ENCODE measurements at regions not wholly inside any gene's neighbourhood (a gene's known extent, or its start where the extent isn't known, plus 50 kb on each side); places are given as distances from the start of the nearest gene placed in this dataset.
"Not testable (repeated sequence)": the region's sequence is repeated elsewhere in the genome, so short reads cannot be mapped to it uniquely, and the experiment has no call there.

DNA sequence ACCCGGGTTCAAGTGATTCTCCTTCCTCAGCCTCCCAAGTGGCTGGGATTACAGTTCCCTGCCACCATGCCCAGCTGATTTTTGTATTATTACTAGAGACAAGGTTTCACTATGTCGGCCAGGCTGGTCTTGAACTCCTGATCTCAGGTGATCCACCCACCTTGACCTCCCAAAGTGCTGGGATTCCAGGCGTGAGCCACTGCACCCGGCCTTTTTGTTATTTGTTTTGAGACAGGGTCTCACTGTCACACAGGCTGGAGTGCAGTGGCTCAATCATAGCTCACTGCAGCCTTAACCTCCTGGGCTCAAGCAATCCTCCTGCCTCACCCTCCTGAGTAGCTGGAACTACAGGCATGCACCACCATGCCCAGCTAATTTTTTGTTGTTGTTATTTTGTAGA lies 104.8 kb upstream of the CARD11 start:
- DNase-seq; H3K36me3 Mint-ChIP-seq (ENCODE audit: low read depth); H3K9me3 Mint-ChIP-seq; H3K4me3 Mint-ChIP-seq; H3K27me3 Mint-ChIP-seq; H3K27ac Mint-ChIP-seq; ATAC-seq: not testable (repeated sequence)
- H3K4me1 Mint-ChIP-seq = peaks cover 12% of the 10 kb centered on the region

DNA sequence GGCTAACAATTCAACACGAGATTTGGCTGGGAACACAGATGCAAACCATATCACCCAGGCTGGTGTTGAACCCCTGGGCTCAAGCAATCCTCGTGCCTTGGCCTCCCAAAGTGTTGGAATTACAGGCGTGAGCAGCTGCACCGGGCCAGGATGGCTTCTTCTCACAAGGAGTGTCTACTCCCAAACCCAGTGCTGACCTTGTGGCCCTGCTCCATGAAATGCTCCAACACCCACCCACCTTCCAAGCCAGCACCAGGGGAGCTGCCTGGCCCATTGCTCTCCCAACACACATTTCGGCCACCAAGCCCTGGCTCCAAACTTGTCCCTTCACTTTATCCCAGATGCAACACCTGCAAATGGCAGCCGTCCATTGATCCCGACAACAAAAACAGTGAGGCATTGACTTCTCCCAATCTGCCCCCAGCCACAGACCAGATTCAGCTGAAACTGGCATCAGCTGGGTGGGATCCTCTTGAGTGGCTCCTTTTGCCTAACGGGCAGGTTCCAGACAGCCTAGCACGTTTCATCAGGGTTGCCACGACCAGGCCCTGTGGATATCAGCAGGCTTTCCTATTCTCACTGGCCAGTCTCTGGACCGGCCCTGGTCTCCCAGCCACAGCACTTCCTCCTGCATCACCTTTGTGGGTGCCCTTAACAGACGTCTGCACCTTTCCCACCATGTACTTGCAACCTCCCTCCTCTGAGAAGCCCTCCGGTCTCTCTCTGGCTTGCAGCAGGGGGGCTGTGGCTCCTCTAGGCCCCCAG lies 105.7 kb upstream of the CARD11 start:
- Mint-ChIP-seq H3K36me3 (ENCODE audit: low read depth) (no peaks in the 10 kb centered on the region), H3K4me3 (no peak overlapping the region), H3K27ac (no peak overlapping the region), H3K9me3 (no peaks in the 10 kb centered on the region), H3K27me3 (peaks cover 4% of the 10 kb centered on the region), H3K4me1 (peaks cover 17% of the 10 kb centered on the region)
- ATAC-seq (no peak), DNase-seq (no peak)

DNA sequence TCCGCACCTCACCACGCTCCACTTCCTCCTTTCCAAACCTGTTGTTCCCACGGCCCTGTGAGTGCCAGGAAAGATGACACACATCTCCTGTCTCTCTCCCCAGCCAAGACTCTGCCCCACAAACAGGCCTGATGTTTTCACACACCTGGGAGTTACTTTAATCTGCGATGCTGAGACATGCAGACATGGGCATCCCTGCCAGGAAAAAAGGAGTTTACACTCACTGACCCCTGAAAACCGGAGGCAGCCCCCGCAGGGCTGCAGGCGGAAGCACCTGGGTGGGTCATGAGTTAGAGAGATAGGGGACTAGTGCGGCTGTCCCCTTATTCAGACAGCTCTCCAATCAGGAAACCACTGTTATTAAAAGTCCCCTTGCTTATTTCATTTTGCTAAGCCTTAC lies 106.4 kb upstream of the CARD11 start:
- Mint-ChIP-seq H3K4me1 (peaks cover 21% of the 10 kb centered on the region), H3K27me3 (peaks cover 4% of the 10 kb centered on the region), H3K36me3 (ENCODE audit: low read depth) (no peaks in the 10 kb centered on the region), H3K4me3 (no peak overlapping the region), H3K9me3 (no peaks in the 10 kb centered on the region), H3K27ac (no peak overlapping the region)
- ATAC-seq (no peak), DNase-seq (no peak)

DNA sequence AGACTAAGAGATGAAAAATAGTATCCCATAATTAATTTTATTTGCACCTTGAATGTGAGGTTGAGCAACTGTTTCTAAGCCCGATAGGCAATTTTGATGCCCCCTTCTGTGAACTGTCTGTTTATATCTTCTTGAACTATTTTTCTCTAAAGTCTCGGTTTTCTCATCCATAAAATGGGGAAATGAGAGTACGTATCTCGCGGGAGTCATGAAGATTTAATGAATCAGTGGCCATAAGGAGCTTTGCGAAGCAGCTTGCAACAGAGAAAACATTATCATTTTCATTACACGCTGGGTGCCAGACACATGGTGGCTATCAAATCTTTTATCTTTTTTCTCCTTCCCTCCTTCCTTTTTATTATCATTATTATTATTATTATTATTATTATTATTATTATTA lies 108.1 kb upstream of the CARD11 start:
- H3K36me3 Mint-ChIP-seq (ENCODE audit: low read depth) = no peaks in the 10 kb centered on the region
- ATAC-seq = no peak
- no peak overlapping the region for H3K4me3 Mint-ChIP-seq
- H3K27me3 Mint-ChIP-seq = peaks cover 4% of the 10 kb centered on the region
- no peak overlapping the region for H3K27ac Mint-ChIP-seq
- H3K9me3 Mint-ChIP-seq = no peaks in the 10 kb centered on the region
- H3K4me1 Mint-ChIP-seq = peaks cover 18% of the 10 kb centered on the region
- no peak for DNase-seq

DNA sequence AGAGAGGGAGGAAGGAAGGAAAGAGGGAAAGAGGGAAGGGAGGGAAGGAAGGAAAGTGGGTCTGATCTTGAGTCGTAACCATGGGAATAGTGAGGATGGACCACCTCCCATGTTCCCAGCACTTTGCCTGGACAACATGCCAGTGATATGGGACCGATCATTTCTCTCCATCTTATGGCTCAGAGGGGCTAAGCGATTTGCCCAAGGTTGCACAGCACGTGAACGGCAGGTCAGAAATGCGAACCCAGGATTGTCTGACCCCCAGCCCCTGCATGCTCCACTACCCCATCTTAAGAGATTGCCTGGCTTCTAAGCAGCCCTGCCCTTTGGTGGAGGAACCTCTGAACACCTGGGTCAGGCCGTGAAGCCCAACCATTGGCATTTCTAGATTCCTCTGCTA lies 109.0 kb upstream of the CARD11 start:
- Mint-ChIP-seq H3K4me1 (peaks cover 17% of the 10 kb centered on the region), H3K36me3 (ENCODE audit: low read depth) (no peaks in the 10 kb centered on the region), H3K27ac (no peak overlapping the region), H3K27me3 (peaks cover 3% of the 10 kb centered on the region), H3K9me3 (no peaks in the 10 kb centered on the region), H3K4me3 (no peak overlapping the region)
- no peak for DNase-seq
- ATAC-seq = no peak

DNA sequence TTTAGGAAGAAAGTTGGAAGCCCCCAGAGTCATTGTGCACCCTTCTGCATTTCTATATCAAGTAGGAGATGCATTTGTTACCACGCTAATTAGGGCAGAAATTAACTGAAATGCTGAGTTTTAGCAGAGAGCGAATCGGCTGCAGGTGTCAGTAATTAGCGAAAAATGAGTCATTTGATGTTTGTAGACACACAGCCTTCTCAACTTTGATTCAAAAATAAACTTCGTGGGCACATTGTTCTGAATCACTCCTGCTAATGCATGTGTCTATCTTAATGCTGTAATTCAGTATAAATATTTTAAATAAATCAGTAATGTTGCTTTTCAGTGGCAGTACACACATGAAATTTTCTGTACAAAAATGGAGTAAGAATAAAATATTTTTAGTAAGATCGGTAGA lies 109.5 kb upstream of the CARD11 start:
- no peak for DNase-seq
- Mint-ChIP-seq H3K27me3 (peaks cover 5% of the 10 kb centered on the region), H3K4me1 (peaks cover 20% of the 10 kb centered on the region), H3K4me3 (no peak overlapping the region), H3K27ac (no peak overlapping the region), H3K9me3 (no peaks in the 10 kb centered on the region), H3K36me3 (ENCODE audit: low read depth) (no peaks in the 10 kb centered on the region)
- no peak for ATAC-seq

DNA sequence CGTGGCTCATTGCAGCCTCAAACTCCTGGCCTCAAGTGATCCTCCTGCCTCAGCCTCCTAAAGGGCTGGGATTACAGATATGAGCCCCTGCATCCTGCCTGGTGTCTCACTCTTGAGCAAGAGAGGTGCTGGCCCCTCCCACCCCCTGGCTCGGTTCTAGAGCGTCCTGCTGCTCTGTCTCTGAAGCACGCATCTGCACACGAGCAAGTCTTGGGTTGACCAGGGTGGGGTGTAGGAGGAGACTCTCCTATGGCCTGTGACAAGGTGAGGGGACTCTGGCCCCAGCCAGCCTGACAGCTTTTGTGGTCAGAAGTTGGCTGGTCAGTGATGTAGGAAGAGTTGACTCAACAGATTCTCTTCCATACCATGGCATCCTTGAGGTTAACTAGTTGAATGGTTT lies 110.7 kb upstream of the CARD11 start:
- DNase-seq (no peak), ATAC-seq (no peak)
- Mint-ChIP-seq H3K9me3 (no peaks in the 10 kb centered on the region), H3K27ac (no peak overlapping the region), H3K27me3 (peaks cover 5% of the 10 kb centered on the region), H3K4me3 (no peak overlapping the region), H3K4me1 (peaks cover 20% of the 10 kb centered on the region), H3K36me3 (ENCODE audit: low read depth) (no peaks in the 10 kb centered on the region)

DNA sequence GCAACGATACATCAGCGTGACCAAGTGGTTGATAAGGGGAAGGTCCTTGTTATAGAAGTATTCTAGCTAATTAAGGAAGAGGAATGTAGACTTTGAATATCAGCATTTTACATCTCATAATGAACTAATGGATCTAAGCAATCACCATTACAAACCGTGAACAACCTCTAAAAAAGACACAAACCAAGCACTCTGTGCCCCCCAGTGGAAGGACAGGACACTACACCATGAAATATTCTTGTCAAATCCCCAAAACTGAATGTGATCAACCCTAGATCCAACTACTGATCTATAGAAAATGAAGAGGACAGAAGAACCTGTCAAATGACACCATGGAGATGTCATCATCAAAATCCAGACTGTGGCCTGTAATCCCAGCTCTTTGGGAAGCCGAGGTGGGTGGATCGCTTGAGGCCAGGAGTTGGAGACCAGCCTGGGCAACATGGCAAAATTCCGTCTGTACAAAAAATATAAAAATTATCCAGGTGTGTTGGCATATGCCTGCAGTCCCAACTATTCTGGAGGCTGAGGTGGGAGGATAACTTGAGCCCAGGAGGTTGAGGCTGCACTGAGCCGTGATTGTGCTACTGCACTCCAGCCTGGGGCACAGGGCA lies 111.3 kb upstream of the CARD11 start:
- Mint-ChIP-seq H3K27me3 (peaks cover 3% of the 10 kb centered on the region), H3K36me3 (ENCODE audit: low read depth) (no peaks in the 10 kb centered on the region), H3K4me1 (peaks cover 18% of the 10 kb centered on the region), H3K9me3 (no peaks in the 10 kb centered on the region), H3K27ac (no peak overlapping the region), H3K4me3 (no peak overlapping the region)
- DNase-seq = peak; percentile 57
- no peak for ATAC-seq

DNA sequence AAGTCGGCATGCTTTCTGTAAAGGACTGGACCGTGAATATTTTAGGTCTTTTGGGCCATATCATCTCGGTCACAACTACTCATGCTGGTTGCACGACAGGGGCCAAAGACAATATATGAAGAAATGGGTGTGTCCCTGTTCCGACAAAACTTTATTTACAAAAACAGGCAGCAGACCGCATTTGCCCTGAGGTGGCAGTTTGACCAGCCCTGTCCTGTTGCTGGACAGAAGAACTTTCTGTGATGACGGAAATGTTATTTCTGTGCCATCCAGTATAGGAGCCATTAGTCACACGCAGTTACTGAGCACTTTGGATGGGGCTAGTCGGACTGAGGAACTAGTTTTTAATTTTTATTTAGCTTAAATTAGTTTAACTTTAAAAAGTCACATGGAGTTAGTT lies 112.8 kb upstream of the CARD11 start:
- H3K4me1 Mint-ChIP-seq = peaks cover 17% of the 10 kb centered on the region
- DNase-seq = no peak

DNA sequence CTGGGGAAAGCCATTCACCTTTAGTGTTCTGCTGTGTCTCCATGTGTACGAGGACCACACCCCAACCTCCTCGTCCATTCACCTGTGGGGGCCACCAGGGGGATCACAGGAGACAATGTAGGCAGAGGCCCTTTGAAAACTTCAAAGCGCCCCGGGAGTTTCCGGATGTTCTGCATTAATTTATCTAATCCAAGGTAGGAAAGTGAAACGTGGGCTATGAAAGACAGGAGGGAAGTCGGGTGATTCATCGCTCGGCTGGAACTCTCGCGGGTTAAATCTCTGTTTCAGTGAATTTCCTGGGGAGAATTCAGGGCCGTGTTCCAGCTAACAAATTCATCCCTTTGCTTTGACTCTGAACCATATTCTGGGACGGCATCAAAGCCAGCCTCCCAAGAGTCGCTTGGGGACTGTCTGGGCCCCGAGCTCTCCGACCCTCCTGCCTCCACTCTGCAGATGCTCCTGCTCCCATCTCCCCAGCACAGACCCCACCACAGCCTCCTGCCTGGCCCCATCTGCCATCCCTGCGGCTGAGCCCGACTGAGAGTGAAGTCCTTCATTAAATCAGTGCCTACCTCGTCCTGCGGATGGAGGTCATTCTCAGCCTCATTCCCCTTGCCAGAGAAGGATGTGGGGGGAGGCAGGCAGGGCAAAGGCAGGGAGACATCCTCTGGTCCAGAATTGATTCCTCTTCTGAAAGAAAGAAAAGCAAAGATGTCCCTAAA lies 114.1 kb upstream of the CARD11 start:
- Mint-ChIP-seq H3K27me3 (peaks cover 3% of the 10 kb centered on the region), H3K4me3 (peak overlapping the region; percentile 29), H3K27ac (no peak overlapping the region), H3K36me3 (ENCODE audit: low read depth) (no peaks in the 10 kb centered on the region), H3K4me1 (peaks cover 17% of the 10 kb centered on the region), H3K9me3 (no peaks in the 10 kb centered on the region)
- ATAC-seq (no peak), DNase-seq (no peak)

More for the DNA sequence above, 112.8 kb upstream of the CARD11 start:
- Mint-ChIP-seq H3K27me3 (peaks cover 3% of the 10 kb centered on the region), H3K27ac (no peak overlapping the region), H3K4me3 (no peak overlapping the region), H3K9me3 (no peaks in the 10 kb centered on the region), H3K36me3 (ENCODE audit: low read depth) (no peaks in the 10 kb centered on the region)
- no peak for ATAC-seq

DNA sequence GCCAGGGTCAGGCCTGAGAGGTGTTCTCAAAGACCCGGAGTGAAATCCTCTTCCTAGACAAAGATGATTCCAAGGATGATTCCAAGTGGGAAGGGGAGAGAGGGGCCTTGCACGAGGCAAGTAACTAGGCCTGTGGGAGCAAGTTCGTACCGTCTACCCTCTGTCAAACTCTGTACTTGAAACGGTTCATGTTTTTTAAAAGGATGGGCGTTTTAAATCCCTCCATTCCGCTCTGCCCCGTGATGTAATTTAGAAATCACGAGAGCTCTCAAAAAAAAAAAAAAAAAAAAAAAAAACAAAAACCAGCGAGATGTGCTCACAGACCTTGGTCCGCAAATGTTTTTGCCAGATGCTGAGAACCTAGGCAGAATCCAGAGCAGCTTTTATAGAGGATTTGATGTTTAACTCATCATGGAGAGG lies 114.7 kb upstream of the CARD11 start:
- Mint-ChIP-seq H3K4me3 (no peak overlapping the region), H3K27me3 (peaks cover 3% of the 10 kb centered on the region), H3K27ac (no peak overlapping the region)

DNA sequence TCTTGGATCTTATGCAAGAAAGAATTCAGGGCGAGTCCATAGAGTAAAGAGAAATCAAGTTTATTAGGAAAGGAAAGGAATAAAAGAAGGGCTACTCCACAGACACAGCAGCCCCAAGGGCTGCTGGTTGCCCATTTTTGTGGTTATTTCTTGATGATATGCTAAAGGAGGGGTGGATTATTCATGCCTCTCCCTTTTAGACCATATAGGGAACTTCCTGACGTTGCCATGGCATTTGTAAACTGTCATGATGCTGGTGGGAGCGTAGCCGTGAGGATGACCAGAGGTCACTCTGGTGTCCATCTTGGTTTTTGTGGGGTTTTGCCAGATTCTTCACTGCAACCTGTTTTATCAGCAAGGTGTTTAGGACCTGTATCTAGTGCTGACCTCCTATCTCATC lies 115.4 kb upstream of the CARD11 start:
- H3K36me3 Mint-ChIP-seq (ENCODE audit: low read depth) = no peaks in the 10 kb centered on the region
- DNase-seq (no peak), ATAC-seq (no peak)
- no peak overlapping the region for H3K4me3 Mint-ChIP-seq
- no peak overlapping the region for H3K27ac Mint-ChIP-seq
- H3K4me1 Mint-ChIP-seq = peaks cover 13% of the 10 kb centered on the region
- peaks cover 3% of the 10 kb centered on the region for H3K27me3 Mint-ChIP-seq
- H3K9me3 Mint-ChIP-seq = no peaks in the 10 kb centered on the region

More for the DNA sequence above, 114.7 kb upstream of the CARD11 start:
- no peak for ATAC-seq
- Mint-ChIP-seq H3K9me3 (no peaks in the 10 kb centered on the region), H3K36me3 (ENCODE audit: low read depth) (no peaks in the 10 kb centered on the region), H3K4me1 (peaks cover 17% of the 10 kb centered on the region)
- no peak for DNase-seq

DNA sequence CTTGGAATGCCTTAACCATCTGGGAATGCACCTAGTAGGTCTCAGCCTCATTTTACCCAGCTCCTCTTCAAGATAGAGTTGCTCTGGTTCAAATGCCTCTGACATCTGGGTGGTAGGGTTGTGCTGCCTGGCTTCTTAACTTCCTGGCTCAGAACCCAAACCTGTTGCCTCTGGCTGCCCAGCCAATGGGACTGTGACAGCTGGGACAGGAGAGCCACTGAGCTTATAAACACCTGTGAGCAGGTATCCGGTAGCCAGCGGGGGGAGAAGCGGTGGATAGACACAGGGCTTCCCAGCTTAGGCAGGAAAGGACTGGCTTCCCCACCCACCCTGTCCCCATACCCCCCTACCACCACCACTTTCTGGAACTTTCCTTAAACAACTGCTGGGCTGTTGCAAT lies 115.8 kb upstream of the CARD11 start:
- Mint-ChIP-seq H3K27me3 (peaks cover 3% of the 10 kb centered on the region), H3K4me1 (peaks cover 11% of the 10 kb centered on the region), H3K9me3 (no peaks in the 10 kb centered on the region), H3K36me3 (ENCODE audit: low read depth) (no peaks in the 10 kb centered on the region), H3K4me3 (no peak overlapping the region), H3K27ac (no peak overlapping the region)
- ATAC-seq = no peak
- DNase-seq = no peak

DNA sequence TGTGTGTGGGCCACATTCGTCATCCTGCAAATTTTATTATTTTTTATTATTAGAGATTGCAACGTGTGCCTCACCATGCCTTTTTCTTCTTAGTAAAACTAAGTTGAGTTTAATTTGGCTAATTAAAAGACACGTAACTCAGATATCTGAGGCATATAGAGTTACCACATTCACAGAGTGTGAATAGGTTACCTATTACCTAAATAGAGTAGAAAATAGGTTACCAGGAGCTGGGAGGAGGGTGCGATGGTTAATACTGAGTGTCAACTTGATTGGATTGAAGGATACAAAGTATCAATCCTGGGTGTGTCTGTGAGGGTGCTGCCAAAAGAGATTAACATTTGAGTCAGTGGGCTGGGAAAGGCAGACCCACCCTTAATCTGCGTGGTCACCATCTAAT lies 116.3 kb upstream of the CARD11 start:
- DNase-seq; H3K27me3 Mint-ChIP-seq; H3K27ac Mint-ChIP-seq; ATAC-seq; H3K9me3 Mint-ChIP-seq; H3K4me3 Mint-ChIP-seq; H3K36me3 Mint-ChIP-seq (ENCODE audit: low read depth); H3K4me1 Mint-ChIP-seq: not testable (repeated sequence)

DNA sequence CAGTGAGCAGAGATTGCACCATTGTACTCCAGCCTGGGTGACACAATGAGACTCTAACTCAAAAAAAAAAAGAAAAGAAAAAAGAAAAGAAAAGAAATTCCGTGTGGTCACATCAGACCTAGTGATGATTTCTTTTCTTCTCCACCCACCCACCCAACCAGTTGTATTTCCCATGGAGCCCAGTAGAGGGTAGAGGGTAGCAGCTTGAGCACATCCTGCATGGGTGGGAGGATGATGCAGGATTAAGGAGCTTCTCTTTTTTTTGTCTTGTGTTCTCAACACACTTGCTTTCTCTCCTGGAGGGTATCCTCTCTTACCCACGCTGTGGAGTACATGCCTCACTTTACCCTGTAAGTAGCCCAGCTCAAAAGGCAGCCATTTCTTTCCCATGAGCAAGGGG lies 118.6 kb upstream of the CARD11 start:
- no peak for DNase-seq
- Mint-ChIP-seq H3K27me3 (peaks cover 3% of the 10 kb centered on the region), H3K4me3 (no peak overlapping the region), H3K36me3 (ENCODE audit: low read depth) (no peaks in the 10 kb centered on the region), H3K27ac (no peak overlapping the region), H3K4me1 (peaks cover 7% of the 10 kb centered on the region), H3K9me3 (no peaks in the 10 kb centered on the region)
- no peak for ATAC-seq
